ENCODE measurements at regions not wholly inside any gene's neighbourhood (a gene's known extent, or its start where the extent isn't known, plus 50 kb on each side); places are given as distances from the start of the nearest gene placed in this dataset.
A peak's percentile ranks its signal among the peaks of the same experiment; 100 is the strongest.
"Not testable (repeated sequence)": the region's sequence is repeated elsewhere in the genome, so short reads cannot be mapped to it uniquely, and the experiment has no call there.

- DNase-seq, result no peak
Measured at GRCh38 chr4:24195991-24196736, 306.3 kb upstream of the PPARGC1A start.

- DNase-seq, result no peak
Measured at GRCh38 chr4:24192018-24192641, 302.3 kb upstream of the PPARGC1A start.

GRCh38 chr4:24190761-24191695 is 301.2 kb upstream of the PPARGC1A start:
- no peak for DNase-seq

GRCh38 chr4:24188459-24188858 is 298.6 kb upstream of the PPARGC1A start:
- no peak for DNase-seq

GRCh38 chr4:24186466-24186865 is 296.6 kb upstream of the PPARGC1A start:
- DNase-seq, result no peak

GRCh38 chr4:24181005-24181404 is 291.2 kb upstream of the PPARGC1A start:
- no peak for DNase-seq

GRCh38 chr4:24180586-24180985 is 290.7 kb upstream of the PPARGC1A start:
- no peak for DNase-seq

GRCh38 chr4:24179201-24179840 is 289.5 kb upstream of the PPARGC1A start:
- no peak for DNase-seq

GRCh38 chr4:24177443-24177842 is 287.6 kb upstream of the PPARGC1A start:
- not testable (repeated sequence) for DNase-seq

- DNase-seq, result no peak
Measured at GRCh38 chr4:24175707-24176106, 285.9 kb upstream of the PPARGC1A start.

- no peak for DNase-seq
Measured at GRCh38 chr4:24174602-24175001, 284.8 kb upstream of the PPARGC1A start.

- DNase-seq, result peak; percentile 75
Measured at GRCh38 chr4:24172406-24172805, 282.6 kb upstream of the PPARGC1A start.

- peak; percentile 99 for DNase-seq
Measured at GRCh38 chr4:24169956-24170355, 280.1 kb upstream of the PPARGC1A start.

- no peak for DNase-seq
Measured at GRCh38 chr4:24168658-24169057, 278.8 kb upstream of the PPARGC1A start.

- DNase-seq, result no peak
Measured at GRCh38 chr4:24166501-24166900, 276.7 kb upstream of the PPARGC1A start.

- DNase-seq, result no peak
Measured at GRCh38 chr4:24164797-24165196, 274.9 kb upstream of the PPARGC1A start.

- DNase-seq, result no peak
Measured at GRCh38 chr4:24164054-24164693, 274.3 kb upstream of the PPARGC1A start.

- DNase-seq, result no peak
Measured at GRCh38 chr4:24163314-24163713, 273.5 kb upstream of the PPARGC1A start.

GRCh38 chr4:24160358-24160757 is 270.5 kb upstream of the PPARGC1A start:
- no peak for DNase-seq

- DNase-seq, result no peak
Measured at GRCh38 chr4:24158031-24158430, 268.2 kb upstream of the PPARGC1A start.

- no peak for DNase-seq
Measured at GRCh38 chr4:24150034-24150433, 260.2 kb upstream of the PPARGC1A start.

GRCh38 chr4:24146127-24146526 is 256.3 kb upstream of the PPARGC1A start:
- DNase-seq, result no peak

GRCh38 chr4:24145591-24145990 is 255.7 kb upstream of the PPARGC1A start:
- no peak for DNase-seq

Data from NCI-H187 treated with DMSO at 0.1 percent for 48 hours (cell line).